ENCODE measurements at regions not wholly inside any gene's neighbourhood (a gene's known extent, or its start where the extent isn't known, plus 50 kb on each side); places are given as distances from the start of the nearest gene placed in this dataset.

- DNase-seq (ENCODE audit: low spot score): no peak
Observed at GRCh38 chr5:4383102-4383501, 757.0 kb upstream of the ADAMTS16 start.

DNA sequence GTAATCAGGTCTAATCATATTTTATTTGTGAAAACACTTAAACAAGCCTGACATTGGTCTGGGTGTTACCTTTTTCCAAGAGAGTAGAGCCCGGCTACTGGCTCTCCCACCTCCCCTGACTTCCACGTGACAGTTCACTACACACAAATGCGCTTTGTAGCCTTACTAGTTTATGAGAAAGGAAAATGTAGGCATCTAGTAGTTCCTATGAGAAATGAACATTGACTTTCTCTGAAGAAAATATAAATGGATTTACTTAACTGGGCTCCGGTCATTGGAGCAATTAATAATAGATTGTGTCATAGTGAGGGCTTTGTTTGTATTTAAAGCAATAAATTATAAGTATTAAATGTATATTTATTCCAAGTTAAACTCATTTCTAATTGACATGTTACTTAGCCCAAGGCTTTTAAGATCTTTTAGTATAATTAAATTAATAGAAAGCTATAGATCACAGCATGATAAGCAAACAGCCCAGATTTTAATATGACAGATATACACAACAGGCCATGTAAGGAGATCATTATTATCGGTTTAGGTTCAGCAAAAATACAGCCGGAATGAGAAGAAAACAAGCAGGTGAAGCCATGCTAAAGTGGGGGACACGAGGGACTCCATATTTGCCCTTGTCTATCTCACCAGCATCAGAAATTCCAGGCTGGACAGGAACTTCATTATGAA is 756.5 kb upstream of the ADAMTS16 start:
- DNase-seq (ENCODE audit: low spot score): no peak

- DNase-seq (ENCODE audit: low spot score): no peak
Observed at GRCh38 chr5:4384649-4385048, 755.5 kb upstream of the ADAMTS16 start.

GRCh38 chr5:4386152-4386551 is 754.0 kb upstream of the ADAMTS16 start:
- DNase-seq (ENCODE audit: low spot score): no peak

DNA sequence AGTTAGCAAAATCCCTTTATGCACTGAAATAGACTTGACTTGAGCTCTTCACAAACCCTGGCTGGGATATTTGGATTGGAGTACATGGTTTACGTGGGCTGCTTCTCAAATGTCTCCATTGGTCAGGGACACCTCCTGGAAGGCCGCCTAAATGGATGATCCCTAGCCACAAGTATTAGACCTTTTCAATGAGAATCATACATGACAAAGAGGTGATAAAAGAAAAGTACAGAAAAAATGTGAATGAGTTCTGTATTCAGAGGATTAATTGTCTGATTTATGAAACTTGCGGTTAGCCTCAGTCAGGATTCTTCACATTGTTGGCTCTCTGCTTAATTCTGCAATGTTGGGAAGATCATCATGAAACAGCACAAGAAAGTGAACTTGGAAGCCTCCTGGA is 752.8 kb upstream of the ADAMTS16 start:
- peak; percentile 38 for DNase-seq (ENCODE audit: low spot score)

- DNase-seq (ENCODE audit: low spot score): no peak
Observed at GRCh38 chr5:4395752-4396151, 744.4 kb upstream of the ADAMTS16 start.

GRCh38 chr5:4405614-4406219 is 734.4 kb upstream of the ADAMTS16 start:
- DNase-seq (ENCODE audit: low spot score): no peak

GRCh38 chr5:4410151-4410550 is 730.0 kb upstream of the ADAMTS16 start:
- no peak for DNase-seq (ENCODE audit: low spot score)

DNA sequence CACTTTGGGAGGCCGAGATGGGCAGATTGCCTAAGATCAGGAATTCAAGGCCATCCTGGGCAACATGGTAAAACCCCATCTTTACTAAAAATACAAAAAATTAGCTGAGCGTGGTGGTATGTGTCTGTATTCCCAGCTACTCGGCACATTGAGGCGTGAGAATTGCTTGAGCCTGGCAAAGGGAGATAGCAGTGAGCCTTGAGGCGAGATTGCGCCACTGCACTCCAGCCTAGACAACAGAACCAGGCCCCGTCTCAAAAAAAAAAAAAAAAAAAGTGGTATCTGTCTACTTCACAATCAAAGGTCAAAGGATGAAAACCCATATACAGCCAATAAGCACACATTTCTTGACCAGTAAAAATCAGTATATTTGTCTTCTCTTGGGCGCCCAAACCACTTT is 728.5 kb upstream of the ADAMTS16 start:
- DNase-seq (ENCODE audit: low spot score): no peak

- DNase-seq (ENCODE audit: low spot score): no peak
Observed at GRCh38 chr5:4413996-4414395, 726.1 kb upstream of the ADAMTS16 start.

DNA sequence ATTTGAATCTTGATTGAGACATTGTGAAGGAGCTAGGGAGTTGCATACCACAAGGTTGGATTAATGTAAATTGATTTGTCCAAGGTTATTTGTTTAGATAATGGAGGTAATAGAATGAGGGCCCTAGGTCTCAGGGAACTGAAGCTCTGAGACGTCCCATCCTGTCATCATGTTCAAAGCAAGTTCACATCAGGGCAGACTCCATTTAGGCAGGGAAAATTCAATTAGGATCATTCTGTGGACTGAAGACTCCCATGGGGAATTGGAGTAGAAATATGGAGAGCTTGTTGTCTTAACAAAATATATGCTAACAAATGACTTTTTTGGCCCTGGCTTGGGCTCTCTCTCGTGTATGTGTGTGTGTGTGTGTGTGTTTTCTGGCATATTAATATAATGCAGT is 722.0 kb upstream of the ADAMTS16 start:
- DNase-seq (ENCODE audit: low spot score): no peak

DNA sequence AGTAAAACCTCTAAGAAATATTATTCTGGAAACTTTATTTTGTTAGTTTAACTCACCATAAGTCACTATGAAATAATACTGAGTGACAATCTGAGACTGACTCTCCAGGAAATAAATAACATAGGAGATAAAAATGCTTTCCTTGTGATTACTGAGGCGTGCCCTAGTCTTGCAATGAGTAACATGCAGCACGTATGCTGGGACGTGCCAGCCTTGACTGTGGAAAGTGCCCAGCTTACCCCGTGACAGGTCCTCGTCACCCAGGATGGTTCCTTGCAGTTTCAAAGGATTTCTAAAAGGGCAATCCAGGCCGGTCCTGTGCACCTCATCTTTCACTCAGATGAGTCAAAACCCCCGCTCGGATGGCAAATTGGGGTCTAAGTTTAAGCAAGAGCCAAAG is 720.8 kb upstream of the ADAMTS16 start:
- no peak for DNase-seq (ENCODE audit: low spot score)

GRCh38 chr5:4420177-4420576 is 720.0 kb upstream of the ADAMTS16 start:
- DNase-seq (ENCODE audit: low spot score): no peak

DNA sequence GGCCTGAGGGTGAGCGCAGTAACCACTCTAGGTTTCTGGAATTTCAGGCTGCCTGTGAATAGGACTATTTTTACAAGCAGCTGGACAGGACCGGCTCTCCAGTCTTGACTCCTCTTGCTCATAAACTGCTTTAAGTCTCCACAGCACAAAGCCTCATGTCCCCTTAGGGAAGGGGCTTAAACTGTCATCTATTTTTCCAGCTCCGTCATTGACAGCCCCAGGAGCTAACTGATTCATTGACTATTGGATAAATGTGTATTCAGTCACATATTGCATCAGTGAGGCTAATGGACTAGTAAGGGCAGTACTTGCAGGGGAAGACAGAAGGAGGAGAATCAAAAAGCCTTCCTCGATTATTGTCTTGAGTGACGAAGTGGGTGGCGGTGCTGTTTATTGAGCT is 719.4 kb upstream of the ADAMTS16 start:
- no peak for DNase-seq (ENCODE audit: low spot score)

- no peak for DNase-seq (ENCODE audit: low spot score)
Observed at GRCh38 chr5:4422247-4422646, 717.9 kb upstream of the ADAMTS16 start.

DNA sequence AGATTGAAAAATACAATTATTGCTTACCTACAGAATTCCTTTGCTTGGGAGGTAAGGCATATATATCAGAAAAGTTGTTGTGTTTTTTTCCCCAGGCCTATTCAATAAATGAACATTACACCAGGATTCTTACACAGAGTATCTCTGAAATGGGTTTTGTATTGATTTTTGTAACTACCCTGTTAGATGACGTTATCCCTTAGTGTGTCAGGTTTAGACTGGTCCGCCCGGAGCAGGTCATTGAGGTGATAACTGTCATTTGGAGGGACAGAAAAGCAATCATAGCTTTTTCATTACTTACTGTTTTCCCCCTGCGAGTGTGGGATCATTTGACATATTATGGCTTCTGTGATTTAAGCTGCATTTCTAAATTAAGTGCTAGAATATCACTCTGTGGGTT is 715.2 kb upstream of the ADAMTS16 start:
- DNase-seq (ENCODE audit: low spot score): no peak

DNA sequence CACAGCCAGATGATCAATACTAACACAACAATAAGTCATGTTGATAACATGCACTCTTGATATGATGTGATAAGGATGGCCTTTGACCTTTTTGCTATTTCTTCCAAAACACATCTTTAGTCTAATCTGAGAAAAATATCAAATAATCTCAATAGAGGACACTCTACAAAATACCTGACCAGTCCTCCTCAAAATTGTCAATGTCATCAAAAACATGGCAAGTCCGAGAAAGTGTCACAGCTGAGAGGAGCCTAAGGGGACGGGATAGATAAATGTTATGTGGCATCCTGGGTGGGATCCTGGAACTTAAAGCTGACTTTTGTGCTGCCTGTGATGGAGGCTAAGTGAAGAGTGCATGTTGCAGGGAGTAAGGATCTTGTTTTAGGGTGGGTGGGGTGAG is 699.6 kb upstream of the ADAMTS16 start:
- no peak for DNase-seq (ENCODE audit: low spot score)

DNA sequence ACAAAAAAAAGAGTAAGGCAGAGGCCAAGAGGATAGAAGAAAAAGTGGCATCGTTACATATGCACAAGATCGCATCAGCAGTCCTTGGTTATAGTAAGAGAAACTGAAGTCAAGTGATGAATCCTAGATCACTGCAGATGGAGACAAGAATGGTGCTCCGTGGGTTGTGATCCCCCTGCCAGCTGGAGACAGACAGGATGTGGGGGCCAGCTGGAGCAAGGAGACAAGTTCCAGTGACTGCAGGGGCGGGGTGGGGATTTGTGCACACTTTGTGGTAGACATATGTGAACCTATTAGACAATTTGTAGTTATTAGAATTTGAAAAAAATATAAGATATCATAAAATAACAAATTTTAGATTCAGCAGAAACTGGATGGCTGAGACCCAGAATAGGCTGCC is 697.9 kb upstream of the ADAMTS16 start:
- DNase-seq (ENCODE audit: low spot score): no peak

GRCh38 chr5:4447657-4448056 is 692.5 kb upstream of the ADAMTS16 start:
- DNase-seq (ENCODE audit: low spot score): no peak

DNA sequence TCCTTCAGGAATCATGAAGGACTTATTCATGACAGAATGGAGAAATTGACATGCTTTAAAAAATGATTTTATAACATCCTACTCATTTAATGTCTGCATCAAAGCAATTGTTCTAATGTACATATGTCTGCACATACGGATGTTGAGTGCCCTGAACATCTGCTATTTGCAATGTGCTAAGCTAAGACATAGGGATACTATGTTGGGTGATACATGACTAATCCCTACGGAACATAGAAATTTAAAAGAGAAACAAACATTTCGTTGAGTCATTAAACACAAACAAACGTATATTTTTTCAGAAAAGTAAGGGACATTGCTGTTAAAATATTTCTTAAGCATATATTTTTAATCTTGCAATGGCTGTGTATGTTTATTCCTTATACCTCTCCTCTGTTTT is 686.5 kb upstream of the ADAMTS16 start:
- no peak for DNase-seq (ENCODE audit: low spot score)

DNA sequence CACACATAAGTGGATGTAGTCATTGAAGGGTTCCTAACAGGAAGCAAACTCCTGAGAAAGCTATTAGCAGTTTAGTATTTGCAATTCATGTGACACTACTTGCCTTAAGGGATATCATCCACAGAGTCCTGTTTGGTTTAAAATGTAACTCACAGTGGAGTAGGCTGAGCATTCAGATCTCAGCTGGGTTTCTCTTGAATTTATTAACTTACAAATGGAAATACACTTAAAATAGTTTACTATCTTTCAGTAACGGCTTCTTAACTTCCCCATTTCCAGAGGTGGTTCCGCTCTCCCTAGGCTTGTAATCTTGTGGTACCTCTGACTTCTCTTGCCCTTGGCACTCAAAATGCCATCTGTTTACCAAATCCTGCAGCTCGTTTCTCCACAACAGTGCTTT is 660.7 kb upstream of the ADAMTS16 start:
- DNase-seq (ENCODE audit: low spot score): no peak

GRCh38 chr5:4480528-4481349 is 659.4 kb upstream of the ADAMTS16 start:
- no peak for DNase-seq (ENCODE audit: low spot score)

DNA sequence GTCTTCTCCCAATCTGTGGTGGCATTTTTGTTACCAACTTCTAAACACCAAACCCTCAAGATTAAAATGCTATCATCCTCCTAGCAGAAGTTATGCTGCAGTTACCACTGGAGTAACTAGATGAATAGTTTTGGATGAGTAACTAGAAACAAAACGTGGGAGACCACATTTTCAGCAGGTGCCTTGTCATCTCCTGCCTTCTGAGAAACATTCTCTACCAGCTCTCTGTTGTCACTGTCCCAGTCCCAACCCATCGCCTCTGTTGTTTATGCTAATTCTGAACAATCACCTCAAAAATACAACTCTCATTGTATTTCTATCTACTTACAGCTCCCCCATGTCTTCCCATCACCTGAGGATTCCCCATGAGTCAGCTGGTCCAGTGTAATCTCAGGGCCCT is 652.5 kb upstream of the ADAMTS16 start:
- no peak for DNase-seq (ENCODE audit: low spot score)

All from H4 (cell line).